ENCODE measurements at regions not wholly inside any gene's neighbourhood (a gene's known extent, or its start where the extent isn't known, plus 50 kb on each side); places are given as distances from the start of the nearest gene placed in this dataset.
A peak's percentile ranks its signal among the peaks of the same experiment; 100 is the strongest.

DNA sequence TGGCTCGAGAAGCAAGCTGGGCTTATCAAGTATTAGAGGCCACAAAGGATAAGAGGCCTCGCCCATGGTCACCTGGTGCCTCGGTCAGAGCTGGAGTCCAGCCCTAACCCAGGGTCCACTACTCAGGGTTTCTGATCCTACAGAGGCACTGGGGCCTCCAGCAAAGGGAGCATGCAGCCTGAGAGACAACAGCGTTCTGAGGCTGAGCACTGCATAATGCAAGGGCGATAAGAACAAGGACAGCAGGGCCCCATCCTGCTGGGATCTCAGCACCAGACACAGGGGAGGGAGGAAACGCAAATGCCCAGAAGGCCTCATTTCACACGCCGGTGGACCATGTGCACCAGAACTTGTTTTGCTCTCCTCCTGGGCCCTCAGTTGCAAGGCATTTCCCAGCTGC, 63.0 kb downstream of the C5orf15 start:
- no peak for DNase-seq (ENCODE audit: low read depth in 4 of 4, low spot score in 3 of 4)

DNA sequence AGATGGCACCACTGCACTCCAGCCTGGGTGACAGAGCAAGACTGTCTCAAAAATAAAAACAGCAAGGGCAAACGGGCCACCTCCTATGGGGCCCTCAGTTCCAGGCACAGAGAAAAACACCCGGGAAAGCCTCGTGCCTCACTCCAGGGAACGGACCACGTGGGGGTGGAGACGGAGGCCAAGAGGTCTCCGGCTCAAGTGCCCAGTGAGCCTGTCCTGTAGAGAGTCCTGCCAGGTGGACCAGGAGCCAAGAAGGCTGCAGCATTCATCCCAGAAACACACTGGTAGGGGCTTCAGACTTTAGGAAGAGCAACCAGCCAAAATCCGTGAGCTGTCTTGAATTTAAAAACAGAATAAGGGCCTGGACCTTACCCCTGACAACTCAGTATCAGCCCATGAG, 63.8 kb downstream of the C5orf15 start:
- DNase-seq (ENCODE audit: low read depth in 4 of 4, low spot score in 3 of 4) = no peak

DNA sequence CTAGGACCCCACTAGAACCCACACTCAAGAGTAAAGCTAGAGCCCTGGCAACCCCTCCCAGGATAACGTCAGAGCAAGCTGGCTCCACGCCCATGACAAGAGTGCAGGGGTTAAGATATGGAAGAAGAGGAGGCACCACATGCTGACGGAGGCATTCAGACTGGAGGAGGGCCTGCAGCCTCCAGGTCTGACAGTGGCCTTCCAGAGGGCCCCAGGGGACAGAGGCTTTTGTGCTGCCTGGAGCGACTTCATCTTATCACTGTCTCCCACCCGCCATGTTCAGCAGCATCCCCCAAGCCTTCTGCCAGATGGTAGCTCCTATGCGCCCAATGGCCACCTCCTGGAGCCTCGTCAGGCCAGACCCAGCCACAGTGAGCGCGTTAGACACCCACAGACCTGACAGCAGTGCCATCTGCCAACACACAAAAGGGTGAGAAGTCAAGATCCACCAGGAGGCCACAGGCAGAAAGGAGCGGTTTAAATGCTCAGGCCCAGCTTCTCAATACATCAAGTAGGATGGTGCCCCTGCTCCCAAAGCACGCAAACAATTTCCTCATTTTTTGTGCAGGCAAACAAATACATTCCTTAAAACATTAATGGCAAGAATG, 65.8 kb downstream of the C5orf15 start:
- DNase-seq (ENCODE audit: low read depth in 4 of 4, low spot score in 3 of 4) = no peak

DNA sequence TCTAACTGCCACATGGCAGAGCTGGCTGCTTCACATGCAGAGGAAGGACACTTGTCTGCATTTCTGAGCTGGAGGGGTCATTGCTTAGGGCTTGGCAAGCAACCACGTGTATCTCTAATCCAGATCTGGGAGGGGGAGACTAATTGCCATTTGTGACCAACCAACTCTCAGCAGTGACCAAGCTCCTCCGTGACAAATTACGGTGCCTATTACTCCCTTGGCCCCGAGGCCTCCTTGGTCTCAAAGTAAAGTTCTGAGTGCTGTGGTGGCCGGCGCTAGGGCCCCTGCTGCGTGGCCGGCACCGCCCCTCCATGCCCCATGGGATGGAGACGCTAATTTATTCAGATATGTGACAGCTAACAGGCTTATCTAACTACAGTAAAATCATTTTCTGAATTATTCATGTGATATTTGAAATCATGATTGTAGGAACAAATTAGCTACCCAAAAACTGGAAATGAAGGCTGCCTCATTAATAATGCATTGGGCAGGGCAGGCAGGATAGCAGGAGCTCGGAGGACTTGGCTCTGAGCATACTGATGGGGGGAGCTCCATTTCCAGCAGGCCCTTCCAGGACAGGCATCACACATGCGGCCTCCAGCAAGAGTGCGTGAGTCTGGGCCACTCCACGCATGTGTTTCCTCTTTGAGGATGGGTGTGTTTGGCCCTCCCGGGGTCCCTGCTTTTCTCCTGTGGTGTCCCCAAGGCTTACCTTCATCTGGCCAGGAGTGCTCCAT, 67.7 kb downstream of the C5orf15 start:
- no peak for DNase-seq (ENCODE audit: low read depth in 4 of 4, low spot score in 3 of 4)

DNA sequence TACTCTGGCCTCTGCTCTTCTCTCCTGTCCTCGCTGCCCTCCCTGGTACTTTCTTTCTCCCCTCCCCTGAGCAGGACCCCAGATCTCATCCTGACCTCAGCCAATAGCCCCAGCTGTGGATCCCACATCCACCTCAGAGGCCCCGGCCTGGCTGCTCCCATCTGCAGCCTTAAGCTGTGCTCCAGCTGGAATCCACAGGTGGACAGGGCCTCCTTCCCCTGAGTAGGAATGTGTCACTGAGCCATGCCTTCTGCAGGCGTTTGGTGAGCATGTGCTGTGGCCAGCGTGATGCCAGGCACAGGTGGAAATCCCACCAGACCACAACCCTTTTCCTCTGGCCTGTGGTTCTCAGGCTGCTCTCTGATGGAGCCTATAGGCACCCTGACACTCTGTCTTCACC, 68.9 kb downstream of the C5orf15 start:
- DNase-seq (ENCODE audit: low read depth in 4 of 4, low spot score in 3 of 4) = no peak

DNA sequence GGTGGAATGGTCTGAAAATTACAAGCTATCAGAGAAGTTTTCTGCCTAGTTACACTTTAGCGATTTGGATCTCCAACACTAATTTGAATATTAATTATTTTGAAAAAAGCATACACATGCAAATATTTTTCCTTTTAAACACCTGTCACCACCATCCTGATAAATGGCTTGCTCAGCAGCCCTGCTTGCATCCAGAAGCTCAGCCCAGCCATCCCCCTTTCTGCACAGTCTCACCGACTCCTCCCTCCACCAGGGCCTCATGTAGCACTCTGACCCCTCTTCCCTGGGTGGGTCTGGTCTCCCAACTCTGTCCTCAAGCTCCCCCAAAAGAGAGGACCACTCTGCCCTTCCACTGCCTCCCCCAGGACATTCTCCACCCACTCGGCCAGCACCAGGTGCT, 70.0 kb downstream of the C5orf15 start:
- DNase-seq (ENCODE audit: low read depth in 4 of 4, low spot score in 3 of 4) = no peak

DNA sequence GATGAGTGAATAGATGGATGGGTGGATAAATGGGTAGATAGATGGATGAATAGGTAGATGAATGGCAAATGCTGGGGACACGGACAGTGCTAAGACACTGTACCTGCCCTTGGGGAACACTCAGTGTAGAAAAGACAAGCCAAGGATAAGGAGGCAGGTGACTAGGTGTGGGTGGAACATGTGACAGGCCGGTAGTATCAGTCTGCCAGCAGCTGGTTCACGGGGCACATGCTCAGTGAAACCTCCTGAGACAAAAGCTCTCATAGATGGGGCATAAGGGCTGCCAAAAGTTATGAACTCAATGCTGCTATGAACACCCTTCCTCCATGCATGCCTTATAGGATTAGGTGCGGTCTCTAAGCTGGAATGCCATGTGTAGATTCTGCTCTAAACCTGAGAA, 71.0 kb downstream of the C5orf15 start:
- no peak for DNase-seq (ENCODE audit: low read depth in 4 of 4, low spot score in 3 of 4)

DNA sequence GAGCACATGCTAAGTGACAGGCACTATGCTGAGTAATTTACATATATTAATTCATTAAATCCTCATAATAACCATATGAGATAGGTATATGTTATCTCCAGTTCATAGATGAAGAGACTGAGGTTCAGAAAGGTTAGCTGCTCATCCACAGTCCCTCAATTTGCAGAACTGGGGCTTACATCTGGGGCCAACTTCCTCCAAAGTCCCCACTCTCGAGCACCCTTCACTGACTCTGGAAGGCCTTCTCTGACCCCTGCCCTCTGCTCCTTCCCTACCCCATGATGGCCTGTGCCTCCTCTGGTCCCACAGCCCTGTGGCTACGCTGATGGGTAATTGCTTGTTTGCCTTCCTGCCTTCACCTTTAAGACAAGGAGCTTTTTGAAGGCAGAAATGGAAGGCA, 71.6 kb downstream of the C5orf15 start:
- no peak for DNase-seq (ENCODE audit: low read depth in 4 of 4, low spot score in 3 of 4)

DNA sequence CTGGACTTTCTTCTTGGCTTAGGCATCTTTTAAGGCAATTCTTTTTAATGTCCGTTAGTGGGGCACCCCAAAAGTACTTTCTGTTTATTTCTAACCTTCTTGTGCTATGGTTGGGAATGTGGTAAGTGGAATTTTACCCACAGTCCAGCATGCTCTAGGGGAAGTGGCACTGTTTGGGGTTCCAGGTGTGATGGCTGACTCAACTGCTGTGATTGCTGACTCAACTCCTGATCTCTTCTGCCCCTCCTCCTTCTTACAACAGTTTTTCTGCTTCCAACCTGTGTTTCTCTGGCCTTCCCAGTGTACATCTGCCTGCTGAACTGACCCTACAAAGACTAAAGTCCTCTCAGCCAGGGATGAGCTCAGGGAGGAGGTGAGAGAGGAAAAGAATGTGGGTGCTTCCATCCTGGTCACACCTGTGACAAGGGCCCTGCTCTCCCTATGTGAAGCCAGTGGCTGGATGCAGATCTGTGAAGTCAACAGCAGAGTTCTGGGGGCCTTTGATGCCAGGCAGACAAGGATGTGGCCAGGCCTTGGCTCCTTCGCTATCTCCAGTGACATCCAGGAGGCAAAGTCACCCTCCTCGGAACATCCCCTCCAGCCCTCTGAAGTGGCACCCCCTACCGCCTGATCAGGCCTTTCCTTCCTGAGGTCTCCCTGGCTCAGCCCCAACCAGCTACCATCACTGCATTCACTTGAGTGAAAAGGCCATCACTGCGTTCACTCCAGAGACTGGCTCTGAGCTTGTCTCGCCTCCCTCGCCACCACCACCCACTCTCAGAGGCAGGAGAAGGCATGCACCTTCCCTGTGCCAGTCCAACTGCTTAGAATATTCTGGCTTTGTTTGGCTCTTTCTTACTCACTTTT, 72.2 kb downstream of the C5orf15 start:
- DNase-seq (ENCODE audit: low read depth in 4 of 4, low spot score in 3 of 4) = no peak

DNA sequence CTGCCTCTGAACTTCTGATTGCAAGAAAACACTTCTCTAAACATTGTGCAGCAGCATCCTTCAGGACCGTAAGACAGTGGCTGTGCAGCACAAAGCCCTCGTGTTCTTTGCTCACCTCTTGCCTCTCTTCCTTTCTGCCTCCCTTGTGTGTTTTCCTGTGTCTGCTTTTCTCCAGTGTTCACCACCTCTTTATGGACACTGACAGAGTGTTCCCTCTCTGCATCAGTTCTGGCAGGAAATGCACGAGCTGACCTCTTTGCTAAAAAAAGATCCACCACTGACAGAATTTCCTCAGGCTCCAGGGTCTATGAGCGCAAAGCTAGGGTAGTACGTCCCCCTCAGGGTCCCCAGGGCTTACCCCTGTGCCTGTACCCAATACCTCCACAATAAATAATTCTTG, 74.3 kb downstream of the C5orf15 start:
- DNase-seq (ENCODE audit: low read depth in 4 of 4, low spot score in 3 of 4) = no peak

DNA sequence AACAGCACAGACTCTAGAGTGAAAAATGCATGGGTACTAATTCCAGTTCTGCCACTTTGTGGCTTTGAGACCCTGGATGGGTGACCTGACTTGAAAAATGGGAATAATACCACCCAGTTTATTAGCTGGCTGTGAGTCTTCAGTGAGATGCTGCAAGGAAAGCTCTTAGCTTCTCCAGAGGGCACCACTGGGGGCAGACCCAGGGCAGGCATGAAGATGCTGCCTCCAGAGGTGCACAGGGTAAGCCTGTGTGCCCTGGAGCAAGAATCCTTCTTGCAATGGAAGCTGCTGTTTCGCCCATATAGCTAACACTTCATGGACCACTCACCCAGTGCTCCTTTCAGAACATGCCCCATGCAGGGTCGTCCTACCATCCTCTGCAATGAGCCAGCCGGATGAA, 75.7 kb downstream of the C5orf15 start:
- no peak for DNase-seq (ENCODE audit: low read depth in 4 of 4, low spot score in 3 of 4)

DNA sequence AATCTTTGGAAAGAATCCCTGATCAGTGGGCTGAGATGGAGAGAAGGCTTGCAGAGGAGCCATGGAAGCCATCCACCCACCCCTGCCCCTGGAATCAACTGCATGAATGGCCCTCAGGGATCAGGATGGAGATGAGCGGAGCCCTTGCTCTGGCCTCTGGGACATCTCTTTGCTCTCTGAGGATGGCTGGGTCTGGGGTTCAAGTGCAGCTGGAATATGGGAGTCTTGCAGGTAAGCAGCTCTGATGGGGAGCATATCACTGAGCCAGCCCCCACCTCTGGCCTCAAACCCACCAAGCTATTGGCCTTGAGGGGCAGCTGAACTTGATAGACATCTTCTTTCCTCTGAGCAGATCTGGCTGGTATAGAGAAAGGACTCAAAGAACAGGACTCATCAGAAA, 76.1 kb downstream of the C5orf15 start:
- no peak for DNase-seq (ENCODE audit: low read depth in 4 of 4, low spot score in 3 of 4)

DNA sequence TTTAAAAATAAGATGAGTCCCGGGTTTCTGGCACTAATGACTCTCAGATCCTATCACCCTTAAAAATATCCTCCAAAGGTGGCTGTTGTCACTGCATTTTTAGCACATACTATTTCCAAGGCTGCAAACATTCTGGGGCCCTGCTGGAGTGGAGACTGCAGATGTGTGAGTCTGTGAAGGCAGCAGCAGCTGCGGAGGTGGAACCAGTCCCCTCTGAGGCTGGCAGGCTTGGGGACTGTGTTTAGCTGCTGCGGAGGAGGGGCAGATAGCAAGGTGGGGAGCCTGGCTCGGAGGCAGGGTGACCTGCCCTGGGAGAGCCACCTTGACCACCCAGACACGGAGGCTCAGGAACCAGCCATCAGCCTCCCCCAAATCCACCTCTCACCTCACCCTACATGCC, 77.0 kb downstream of the C5orf15 start:
- DNase-seq (ENCODE audit: low read depth in 4 of 4, low spot score in 3 of 4) = no peak

DNA sequence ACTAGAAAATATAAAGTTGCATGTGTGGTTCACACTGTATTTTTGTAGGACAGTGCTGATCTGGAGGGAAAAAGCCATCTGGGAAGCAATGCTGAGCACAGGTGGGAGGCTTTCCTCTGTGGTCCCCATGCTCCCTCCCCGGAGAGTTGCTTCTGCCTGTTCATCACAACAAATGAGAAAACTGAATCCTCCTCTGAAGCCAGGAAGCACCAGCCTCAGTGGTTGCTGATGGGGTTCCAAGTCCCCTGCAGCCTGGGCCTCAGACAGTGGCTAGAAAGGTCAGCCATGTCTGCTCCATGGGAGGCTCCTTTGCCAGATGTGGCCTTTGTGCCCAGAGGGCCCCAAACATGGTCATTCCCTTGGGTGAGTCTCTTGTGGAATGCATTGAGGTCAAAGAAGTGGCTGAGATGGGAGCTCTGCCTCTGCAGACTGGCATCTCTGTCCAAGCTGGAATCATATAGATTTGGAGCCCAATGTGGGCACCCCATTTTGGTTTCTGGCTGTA, 77.6 kb downstream of the C5orf15 start:
- DNase-seq (ENCODE audit: low read depth in 4 of 4, low spot score in 3 of 4) = no peak

DNA sequence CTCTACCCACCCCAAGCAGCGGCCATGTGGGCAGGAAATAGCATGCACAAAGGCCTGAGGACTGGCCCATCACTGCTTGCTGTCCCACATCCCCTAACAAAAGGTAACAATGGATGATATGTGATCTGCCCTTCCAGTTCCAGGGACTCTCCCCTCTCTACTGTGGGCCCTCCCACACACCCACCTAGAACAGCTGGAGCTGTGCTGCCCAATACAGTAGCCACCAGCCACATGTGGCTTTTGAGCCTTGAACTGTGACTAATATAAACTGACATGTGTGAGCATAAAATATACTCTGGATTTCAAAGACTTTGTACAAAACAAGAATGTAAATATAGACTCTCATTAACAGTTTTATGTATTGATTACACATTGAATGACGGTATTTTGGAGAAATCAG, 78.1 kb downstream of the C5orf15 start:
- DNase-seq (ENCODE audit: low read depth in 4 of 4, low spot score in 3 of 4) = no peak

DNA sequence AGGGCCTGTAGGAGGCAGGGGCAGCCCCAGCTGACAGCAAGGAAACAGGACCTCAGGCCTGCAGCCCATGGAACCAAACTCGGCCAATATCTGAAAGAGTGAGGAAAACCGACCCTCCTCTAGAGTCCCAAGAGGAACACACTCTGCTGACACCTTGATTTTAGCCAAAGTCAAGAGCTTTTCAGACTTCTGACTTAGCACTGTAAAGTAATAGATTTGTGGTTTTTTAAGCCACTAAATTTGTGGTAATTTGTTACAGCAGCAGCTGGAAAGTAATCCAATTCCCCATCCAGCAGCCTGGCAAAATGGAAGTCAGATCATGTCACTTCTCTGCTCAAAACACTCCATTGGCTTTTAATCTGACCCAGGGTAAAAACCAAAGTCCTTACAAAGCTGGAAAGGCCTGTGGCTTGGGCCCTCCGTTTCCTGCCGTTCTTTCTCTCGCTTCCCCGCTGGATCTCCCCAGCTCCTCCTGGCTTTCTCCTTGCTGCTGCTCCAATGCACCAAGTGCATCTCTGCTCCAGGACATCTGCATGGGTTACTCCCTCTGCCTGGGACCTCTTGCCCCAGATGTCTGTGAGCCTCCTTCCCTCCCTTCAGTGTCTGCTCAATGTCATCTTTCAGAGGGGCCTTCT, 79.0 kb downstream of the C5orf15 start:
- DNase-seq (ENCODE audit: low read depth in 4 of 4, low spot score in 3 of 4) = no peak

DNA sequence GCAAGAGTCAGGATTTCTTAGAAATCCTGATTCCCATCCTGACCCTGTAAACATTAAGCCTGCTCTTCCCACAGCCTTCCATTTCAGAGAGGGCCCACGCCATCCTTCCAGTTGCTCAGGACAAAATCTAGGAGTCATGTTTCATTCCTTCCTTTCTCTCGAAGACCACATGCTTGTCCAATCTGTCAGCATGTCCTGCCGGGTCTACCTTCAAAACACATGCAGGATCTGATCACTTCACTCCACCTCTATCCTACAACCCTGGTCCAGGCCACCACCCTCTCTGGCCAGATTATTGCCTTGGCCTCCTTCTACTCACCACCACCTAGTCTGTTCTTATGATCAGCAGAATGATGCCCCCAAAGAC, 79.8 kb downstream of the C5orf15 start:
- DNase-seq (ENCODE audit: low read depth in 4 of 4, low spot score in 3 of 4) = no peak

DNA sequence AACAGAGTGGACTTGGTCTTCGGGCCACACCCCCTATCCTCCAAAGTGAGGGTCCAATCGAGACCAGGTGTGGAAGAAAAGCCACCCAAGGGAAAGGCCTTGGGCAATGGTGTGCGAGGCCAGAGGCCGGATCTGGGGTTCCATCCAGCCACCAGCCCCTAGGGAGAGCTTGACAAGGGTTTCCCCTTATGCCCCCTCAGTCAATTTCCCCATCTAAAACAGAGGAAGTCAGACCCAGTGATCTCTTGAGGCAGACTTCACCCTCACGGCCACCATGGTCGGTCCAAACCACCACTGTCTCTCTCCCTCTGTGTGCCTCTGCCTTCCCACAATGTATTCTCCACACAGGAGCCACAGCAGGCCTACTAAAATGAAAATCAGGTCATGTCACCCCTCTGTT, 82.9 kb downstream of the C5orf15 start:
- DNase-seq (ENCODE audit: low read depth in 4 of 4, low spot score in 3 of 4) = no peak

DNA sequence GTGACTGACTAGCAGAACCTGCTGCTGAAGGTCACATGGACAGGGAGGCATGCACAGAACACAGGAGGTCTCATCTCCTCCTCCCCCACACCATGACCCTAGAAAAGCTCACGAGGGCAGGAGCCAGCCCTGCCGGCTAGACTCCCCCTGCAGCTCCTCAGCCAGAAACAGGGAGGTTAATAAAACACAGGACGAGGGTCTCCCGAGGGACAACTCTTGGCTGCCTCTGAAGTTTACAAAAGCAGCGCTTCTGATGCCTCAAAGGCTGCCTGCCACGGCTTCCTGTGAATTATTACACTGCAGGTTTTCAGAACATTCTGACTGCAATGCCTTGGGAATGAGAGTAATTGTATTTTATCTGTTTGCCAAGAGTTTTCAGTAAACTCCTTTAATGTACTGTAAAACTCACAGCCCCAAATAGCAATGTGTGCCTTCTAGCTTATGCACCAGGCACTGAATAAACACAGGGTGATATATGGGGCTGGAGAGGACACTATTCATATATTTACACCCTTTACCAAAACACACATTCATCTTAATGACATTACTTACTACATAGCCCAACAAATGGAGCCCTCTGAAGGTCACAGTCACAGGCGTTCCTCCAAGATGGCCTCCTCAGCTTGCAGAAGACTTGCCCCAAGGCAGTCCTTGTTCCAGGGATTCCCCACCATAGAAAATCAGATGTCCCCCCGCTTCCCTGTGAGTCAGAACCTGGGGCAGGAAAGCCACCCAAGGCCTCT, 83.7 kb downstream of the C5orf15 start:
- peak; percentile 46 to 73 (median 52) for DNase-seq (ENCODE audit: low read depth in 4 of 4, low spot score in 3 of 4)

DNA sequence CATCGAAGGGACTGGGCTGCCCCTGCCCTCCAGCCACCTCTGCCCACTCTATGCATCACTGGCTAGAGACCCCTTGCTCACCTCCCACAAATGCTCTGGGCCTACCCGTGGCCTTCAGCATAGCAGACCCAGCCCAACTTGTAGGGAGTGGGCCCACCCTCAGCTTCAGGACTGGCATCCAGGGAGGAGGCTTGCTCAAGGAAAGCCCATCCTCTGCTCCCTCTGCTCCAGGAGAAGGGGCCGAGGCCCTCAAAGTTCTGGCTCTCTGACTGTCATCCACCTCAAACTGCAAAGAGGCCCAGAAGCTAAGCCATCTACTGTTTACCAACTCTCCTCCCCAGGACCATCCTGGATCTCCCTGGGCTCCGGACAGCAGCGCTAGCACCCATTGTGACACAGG, 84.5 kb downstream of the C5orf15 start:
- no peak for DNase-seq (ENCODE audit: low read depth in 4 of 4, low spot score in 3 of 4)

Measured in right renal pelvis (tissue), 4 donors.